ENCODE measurements at regions not wholly inside any gene's neighbourhood (a gene's known extent, or its start where the extent isn't known, plus 50 kb on each side); places are given as distances from the start of the nearest gene placed in this dataset.

DNA sequence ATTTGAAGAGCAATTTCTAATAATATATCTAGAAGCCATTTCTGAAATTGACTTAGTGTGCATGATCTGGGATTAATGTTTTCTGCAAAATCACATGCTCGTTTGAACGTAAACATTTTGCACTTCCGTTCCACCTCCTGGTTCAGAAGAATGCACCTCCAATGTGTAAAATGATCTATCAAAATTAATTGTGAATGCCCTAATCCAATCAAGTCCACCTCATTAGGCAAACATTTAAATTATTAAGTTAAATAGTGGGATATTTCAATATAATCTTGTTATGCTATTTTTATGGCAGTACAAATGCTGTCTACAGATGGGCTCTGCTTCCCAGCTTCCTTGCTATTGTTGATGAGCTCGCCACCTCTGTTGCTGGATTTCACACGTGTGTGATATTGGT lies 542.5 kb downstream of the INSC start:
- TF ChIP-seq EZH2phosphoT487 (IDR thresholded peaks at IDR 0.05; ENCODE audit: borderline replicate concordance) = no peak
- TF ChIP-seq, protein P1, sequence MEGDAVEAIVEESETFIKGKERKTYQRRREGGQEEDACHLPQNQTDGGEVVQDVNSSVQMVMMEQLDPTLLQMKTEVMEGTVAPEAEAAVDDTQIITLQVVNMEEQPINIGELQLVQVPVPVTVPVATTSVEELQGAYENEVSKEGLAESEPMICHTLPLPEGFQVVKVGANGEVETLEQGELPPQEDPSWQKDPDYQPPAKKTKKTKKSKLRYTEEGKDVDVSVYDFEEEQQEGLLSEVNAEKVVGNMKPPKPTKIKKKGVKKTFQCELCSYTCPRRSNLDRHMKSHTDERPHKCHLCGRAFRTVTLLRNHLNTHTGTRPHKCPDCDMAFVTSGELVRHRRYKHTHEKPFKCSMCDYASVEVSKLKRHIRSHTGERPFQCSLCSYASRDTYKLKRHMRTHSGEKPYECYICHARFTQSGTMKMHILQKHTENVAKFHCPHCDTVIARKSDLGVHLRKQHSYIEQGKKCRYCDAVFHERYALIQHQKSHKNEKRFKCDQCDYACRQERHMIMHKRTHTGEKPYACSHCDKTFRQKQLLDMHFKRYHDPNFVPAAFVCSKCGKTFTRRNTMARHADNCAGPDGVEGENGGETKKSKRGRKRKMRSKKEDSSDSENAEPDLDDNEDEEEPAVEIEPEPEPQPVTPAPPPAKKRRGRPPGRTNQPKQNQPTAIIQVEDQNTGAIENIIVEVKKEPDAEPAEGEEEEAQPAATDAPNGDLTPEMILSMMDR (conservative IDR thresholded peaks at IDR 0.05; ENCODE audit: low read length) = no peak
